H9 (cell line): ENCODE measurements at regions not wholly inside any gene's neighbourhood (a gene's known extent, or its start where the extent isn't known, plus 50 kb on each side); places are given as distances from the start of the nearest gene placed in this dataset.

Source experiments
- DNase-seq: peaks from one replicate; pipeline ENCODE4 v3.0.0-alpha.2; 2017
- H2AFZ ChIP-seq: one replicate; pipeline ENCODE4 v1.6.1; 2013; ENCODE audit warnings: mild to moderate bottlenecking, low read length, control low read depth, moderate library complexity
- H2AK5ac ChIP-seq: 2 replicates; pipeline ENCODE4 v1.6.1; 2013; ENCODE audit warnings: low read length, control low read depth, mixed read lengths; ENCODE audit not compliant: insufficient read length
- H2BK120ac ChIP-seq: one replicate; pipeline ENCODE4 v1.6.1; 2013; ENCODE audit warnings: low read depth, mild to moderate bottlenecking, low read length, control low read depth, inconsistent platforms; ENCODE audit not compliant: poor library complexity, severe bottlenecking
- H2BK12ac ChIP-seq: 2 replicates; pipeline ENCODE4 v1.6.1; 2013; ENCODE audit warnings: low read length, control low read depth, mixed read lengths, low read depth; ENCODE audit not compliant: insufficient read length
- H2BK15ac ChIP-seq: 2 replicates; pipeline ENCODE4 v1.6.1; 2013; ENCODE audit warnings: low read depth, low read length, control low read depth
- H2BK20ac ChIP-seq: one replicate; pipeline ENCODE4 v1.6.1; 2013; ENCODE audit warnings: low read depth, mild to moderate bottlenecking, low read length, control low read depth, inconsistent platforms; ENCODE audit not compliant: poor library complexity, severe bottlenecking
- H2BK5ac ChIP-seq: 2 replicates; pipeline ENCODE4 v1.6.1; 2013; ENCODE audit warnings: low read length, control low read depth, mixed read lengths; ENCODE audit not compliant: insufficient read length
- H3K14ac ChIP-seq: 2 replicates; pipeline ENCODE4 v1.6.1; 2013; ENCODE audit warnings: low read length, control low read depth; ENCODE audit not compliant: insufficient read depth
- H3K18ac ChIP-seq: 2 replicates; pipeline ENCODE4 v1.6.1; 2013; ENCODE audit warnings: low read depth, mild to moderate bottlenecking, mixed read lengths, low read length, control low read depth; ENCODE audit not compliant: insufficient read length
- H3K23ac ChIP-seq: 2 replicates; pipeline ENCODE4 v1.6.1; 2013; ENCODE audit warnings: low read length, control low read depth, mixed read lengths, low read depth; ENCODE audit not compliant: insufficient read length
- H3K23me2 ChIP-seq: 2 replicates; pipeline ENCODE4 v1.6.1; 2013; ENCODE audit warnings: low read depth, mild to moderate bottlenecking, mixed read lengths, low read length, control low read depth; ENCODE audit not compliant: insufficient read length, poor library complexity, severe bottlenecking
- H3K27ac ChIP-seq: 2 replicates; pipeline ENCODE4 v1.5.1; 2013; ENCODE audit warnings: low read length, control low read depth, mixed read lengths, low read depth; ENCODE audit not compliant: insufficient read length
- H3K27me3 ChIP-seq: 2 replicates; pipeline ENCODE4 v1.6.1; 2013; ENCODE audit warnings: low read length, control low read depth, inconsistent platforms; ENCODE audit not compliant: insufficient read depth
- H3K4ac ChIP-seq: 2 replicates; pipeline ENCODE4 v1.6.1; 2013; ENCODE audit warnings: low read depth, mild to moderate bottlenecking, control low read depth, inconsistent platforms, low read length, moderate library complexity
- H3K4me1 ChIP-seq: 2 replicates; pipeline ENCODE4 v1.6.1; 2013; ENCODE audit warnings: low read length, control low read depth, inconsistent platforms; ENCODE audit not compliant: insufficient read depth
- H3K4me2 ChIP-seq: 2 replicates; pipeline ENCODE4 v1.6.1; 2013; ENCODE audit warnings: low read length, control low read depth, mixed read lengths; ENCODE audit not compliant: insufficient read length, insufficient read depth
- H3K56ac ChIP-seq: 2 replicates; pipeline ENCODE4 v1.6.1; 2013; ENCODE audit warnings: low read depth, mild to moderate bottlenecking, mixed read lengths, low read length, control low read depth; ENCODE audit not compliant: insufficient read length
- H3K79me1 ChIP-seq: 2 replicates; pipeline ENCODE4 v1.6.1; 2013; ENCODE audit warnings: low read depth, mild to moderate bottlenecking, moderate library complexity, low read length, control low read depth, inconsistent platforms; ENCODE audit not compliant: insufficient read depth, poor library complexity, severe bottlenecking
- H3K79me2 ChIP-seq: 2 replicates; pipeline ENCODE4 v1.6.1; 2013; ENCODE audit warnings: low read length, control low read depth, inconsistent platforms; ENCODE audit not compliant: insufficient read depth
- H3K9ac ChIP-seq: 2 replicates; pipeline ENCODE4 v1.6.1; 2013; ENCODE audit warnings: low read length, control low read depth, mixed read lengths; ENCODE audit not compliant: insufficient read length; ENCODE audit errors: extremely low read depth
- H3K9me3 ChIP-seq: one replicate; pipeline ENCODE4 v1.6.1; 2013; ENCODE audit warnings: low read depth, low read length, inconsistent platforms; ENCODE audit not compliant: control insufficient read depth
- H3T11ph ChIP-seq: one replicate; pipeline ENCODE4 v1.6.1; 2013; ENCODE audit warnings: mild to moderate bottlenecking, low read length, control low read depth, inconsistent platforms
- H4K20me1 ChIP-seq: one replicate; pipeline ENCODE4 v1.6.1; 2013; ENCODE audit not compliant: control insufficient read depth, insufficient read length, insufficient read depth
- H4K5ac ChIP-seq: 2 replicates; pipeline ENCODE4 v1.6.1; 2013; ENCODE audit warnings: low read depth, mild to moderate bottlenecking, mixed read lengths, low read length, control low read depth; ENCODE audit not compliant: insufficient read length
- H4K8ac ChIP-seq: replicated peaks from 2 replicates; pipeline ENCODE4 v1.6.1; 2013; ENCODE audit warnings: low read length, control low read depth, mixed read lengths, low read depth; ENCODE audit not compliant: insufficient read length
- H4K91ac ChIP-seq: 2 replicates; pipeline ENCODE4 v1.6.1; 2013; ENCODE audit warnings: low read depth, mild to moderate bottlenecking, moderate library complexity, mixed read lengths, low read length, control low read depth; ENCODE audit not compliant: insufficient read length
- H3K27ac Mint-ChIP-seq, 3 experiments: 2 replicates in 2 of 3; 3 replicates in 1 of 3; pipeline ENCODE4 v1.8.0; 2020 to 2021; ENCODE audit warnings: mixed read lengths in 3 of 3, mild to moderate bottlenecking in 1 of 3, moderate library complexity in 1 of 3
- H3K27me3 Mint-ChIP-seq: 2 replicates; pipeline ENCODE4 v1.8.0; 2021; ENCODE audit warnings: low read depth, mild to moderate bottlenecking, moderate library complexity, mixed read lengths
- H3K36me3 Mint-ChIP-seq, 3 experiments: 2 replicates in 2 of 3; 3 replicates in 1 of 3; pipeline ENCODE4 v1.8.0; 2020 to 2021; ENCODE audit warnings: low read depth in 3 of 3, mixed read lengths in 3 of 3; ENCODE audit not compliant: insufficient read depth in 1 of 3
- H3K4me1 Mint-ChIP-seq, 2 experiments: 2 replicates each; pipeline ENCODE4 v1.8.0; 2020; ENCODE audit warnings: mixed read lengths in 2 of 2
- H3K4me3 Mint-ChIP-seq, 2 experiments: 2 replicates in 1 of 2; 3 replicates in 1 of 2; pipeline ENCODE4 v1.8.0; 2020 to 2021; ENCODE audit warnings: mild to moderate bottlenecking in 2 of 2, mixed read lengths in 2 of 2, moderate library complexity in 1 of 2
- H3K9me3 Mint-ChIP-seq, 2 experiments: 2 replicates in 1 of 2; 3 replicates in 1 of 2; pipeline ENCODE4 v1.8.0; 2020; ENCODE audit warnings: mild to moderate bottlenecking in 2 of 2, mixed read lengths in 2 of 2, moderate library complexity in 1 of 2
- WGBS: extraction: QIAGEN DNeasy Blood & Tissue Kit; methylation state at CpG from one replicate; pipeline ENCODE4 v1.1.7; 2013; ENCODE audit warnings: missing lambda C conversion rate, low lambda C conversion rate, mixed read lengths; ENCODE audit not compliant: insufficient read length; ENCODE audit errors: extremely low coverage; 5-methylcytosine and 5-hydroxymethylcytosine counted together
- TF ChIP-seq, protein P1 (sequence below): fragments of 200-600 bp; sonication (generic); conservative IDR thresholded peaks from 3 replicates; pipeline ENCODE4 v1.8.0; 2021; ENCODE audit warnings: antibody characterized with exemption, mild to moderate bottlenecking

GRCh38 chr9:7668541-7668940 is 131.0 kb downstream of the DMAC1 start:
- no peak overlapping the region for H3K9ac ChIP-seq
- H3K9me3 ChIP-seq, result no peaks in the 10 kb centered on the region
- no peak overlapping the region for H4K5ac ChIP-seq
- no peak overlapping the region for H3K4me3 Mint-ChIP-seq
- no peak overlapping the region for H3K4me2 ChIP-seq
- no peak overlapping the region for H2BK15ac ChIP-seq
- TF ChIP-seq, protein P1, sequence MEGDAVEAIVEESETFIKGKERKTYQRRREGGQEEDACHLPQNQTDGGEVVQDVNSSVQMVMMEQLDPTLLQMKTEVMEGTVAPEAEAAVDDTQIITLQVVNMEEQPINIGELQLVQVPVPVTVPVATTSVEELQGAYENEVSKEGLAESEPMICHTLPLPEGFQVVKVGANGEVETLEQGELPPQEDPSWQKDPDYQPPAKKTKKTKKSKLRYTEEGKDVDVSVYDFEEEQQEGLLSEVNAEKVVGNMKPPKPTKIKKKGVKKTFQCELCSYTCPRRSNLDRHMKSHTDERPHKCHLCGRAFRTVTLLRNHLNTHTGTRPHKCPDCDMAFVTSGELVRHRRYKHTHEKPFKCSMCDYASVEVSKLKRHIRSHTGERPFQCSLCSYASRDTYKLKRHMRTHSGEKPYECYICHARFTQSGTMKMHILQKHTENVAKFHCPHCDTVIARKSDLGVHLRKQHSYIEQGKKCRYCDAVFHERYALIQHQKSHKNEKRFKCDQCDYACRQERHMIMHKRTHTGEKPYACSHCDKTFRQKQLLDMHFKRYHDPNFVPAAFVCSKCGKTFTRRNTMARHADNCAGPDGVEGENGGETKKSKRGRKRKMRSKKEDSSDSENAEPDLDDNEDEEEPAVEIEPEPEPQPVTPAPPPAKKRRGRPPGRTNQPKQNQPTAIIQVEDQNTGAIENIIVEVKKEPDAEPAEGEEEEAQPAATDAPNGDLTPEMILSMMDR, result no peak
- no peak overlapping the region for H3K27ac Mint-ChIP-seq
- no peak overlapping the region for H4K8ac ChIP-seq
- no peaks in the 10 kb centered on the region; the same call in 1 of the 2 replicates for H3K27me3 Mint-ChIP-seq
- H3T11ph ChIP-seq, result no peak overlapping the region
- H3K27ac ChIP-seq, result no peak overlapping the region
- no peak overlapping the region for H3K23ac ChIP-seq
- H2AK5ac ChIP-seq, result no peak overlapping the region
- no peak overlapping the region for H3K4ac ChIP-seq
- H3K4me1 ChIP-seq, result no peaks in the 10 kb centered on the region
- H3K18ac ChIP-seq, result no peak overlapping the region
- H3K23me2 ChIP-seq, result no peaks in the 10 kb centered on the region
- no peak overlapping the region for H2AFZ ChIP-seq
- no peak overlapping the region for H2BK5ac ChIP-seq
- H4K20me1 ChIP-seq, result no peaks in the 10 kb centered on the region
- no peaks in the 10 kb centered on the region for H3K79me2 ChIP-seq
- no peaks in the 10 kb centered on the region for H3K36me3 Mint-ChIP-seq
- H2BK120ac ChIP-seq, result no peak overlapping the region
- no peak overlapping the region for H2BK20ac ChIP-seq
- H3K4me1 Mint-ChIP-seq, result peaks cover 13 to 14% of the 10 kb centered on the region in 2 experiments
- no peak overlapping the region for H3K14ac ChIP-seq
- no peaks in the 10 kb centered on the region for H3K27me3 ChIP-seq
- no peak overlapping the region for H3K56ac ChIP-seq
- H2BK12ac ChIP-seq, result no peak overlapping the region
- DNase-seq, result no peak
- H4K91ac ChIP-seq, result no peak overlapping the region
- H3K9me3 Mint-ChIP-seq, result no peaks in the 10 kb centered on the region
- H3K79me1 ChIP-seq, result no peaks in the 10 kb centered on the region
- WGBS, result no CpG with 5 or more reads among the region's 1 CpG
